ENCODE measurements at regions not wholly inside any gene's neighbourhood (a gene's known extent, or its start where the extent isn't known, plus 50 kb on each side); places are given as distances from the start of the nearest gene placed in this dataset.

GRCh38 chr4:187075514-187075913 is 351.9 kb upstream of the FAT1 start:
- no peaks in the 10 kb centered on the region for H3K9me3 ChIP-seq
- no peak overlapping the region for H3K4me3 ChIP-seq
- in situ Hi-C loops (cut with MboI; ENCODE audit: low pct_ligation_motif_present in 1 of 4, low pct_unique_long_range_greater_than_20kb in 1 of 4, low sequenced_read_pairs in 3 of 4), result no loop called here
- TF ChIP-seq POLR2A (IDR thresholded peaks at IDR 0.05) (no peak), CTCF (IDR thresholded peaks at IDR 0.05) (no peak), EP300 (IDR thresholded peaks at IDR 0.05; ENCODE audit: low read depth) (no peak), POLR2AphosphoS5 (IDR thresholded peaks at IDR 0.05) (no peak)
- no peaks in the 10 kb centered on the region for H3K27me3 ChIP-seq
- DNase-seq, result no peak
- H3K27ac ChIP-seq, result no peak overlapping the region
- WGBS, 2 donors (ENCODE audit: low coverage in 1 of 2), result 76 to 78% methylated on average over 4 of the region's 4 CpGs
- no peaks in the 10 kb centered on the region for H3K4me1 ChIP-seq
- intact Hi-C loops (cut with DNase I; ENCODE audit: low total_unique reads), result no loop called here
- H3K36me3 ChIP-seq, result no peaks in the 10 kb centered on the region

DNA sequence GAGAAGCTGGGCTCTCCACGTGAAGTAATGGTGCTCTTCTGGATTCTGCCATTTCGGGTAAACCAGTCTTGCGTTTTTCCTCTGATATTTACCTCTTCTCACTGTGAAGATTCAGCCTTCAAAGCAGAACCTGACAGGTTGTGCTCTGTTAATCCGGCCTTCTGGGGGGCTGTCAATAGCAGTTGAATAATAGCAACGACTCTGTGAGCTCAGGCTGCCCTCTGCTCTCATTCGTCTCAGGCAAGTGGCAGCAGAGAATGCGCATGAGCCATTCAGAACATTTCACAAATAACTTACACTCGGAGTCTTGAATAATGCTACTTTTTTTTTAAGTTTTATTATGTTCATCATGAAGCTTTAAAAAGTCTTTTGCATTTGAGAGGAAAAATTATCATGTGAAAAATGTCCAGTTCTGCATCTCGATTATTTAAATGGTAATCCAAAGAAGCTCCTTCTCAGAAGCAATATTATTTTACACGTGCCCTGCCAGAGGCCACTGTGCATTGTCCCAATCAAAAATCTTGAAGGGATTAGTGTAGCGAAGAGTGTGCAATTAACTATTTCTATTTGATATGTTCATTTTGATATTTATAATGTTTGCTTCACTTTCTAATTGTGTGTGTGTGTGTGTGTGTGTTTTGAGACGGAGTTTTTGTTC is 354.2 kb upstream of the FAT1 start:
- Histone ChIP-seq H3K27me3 (no peaks in the 10 kb centered on the region), H3K9me3 (no peaks in the 10 kb centered on the region), H3K4me1 (no peaks in the 10 kb centered on the region), H3K27ac (no peak overlapping the region), H3K36me3 (no peaks in the 10 kb centered on the region), H3K4me3 (no peak overlapping the region)
- no peak for DNase-seq
- 60 to 78% methylated on average over 8 to 12 of the region's 12 CpGs for WGBS, 2 donors (ENCODE audit: low coverage in 1 of 2)
- intact Hi-C loops (cut with DNase I; ENCODE audit: low total_unique reads) (no loop called here), in situ Hi-C loops (cut with MboI; ENCODE audit: low pct_ligation_motif_present in 1 of 4, low pct_unique_long_range_greater_than_20kb in 1 of 4, low sequenced_read_pairs in 3 of 4) (no loop called here)
- TF ChIP-seq POLR2AphosphoS5 (IDR thresholded peaks at IDR 0.05) (no peak), EP300 (IDR thresholded peaks at IDR 0.05; ENCODE audit: low read depth) (no peak), POLR2A (IDR thresholded peaks at IDR 0.05) (no peak), CTCF (IDR thresholded peaks at IDR 0.05) (no peak)

GRCh38 chr4:187084701-187085100 is 361.0 kb upstream of the FAT1 start:
- in situ Hi-C loops (cut with MboI; ENCODE audit: low pct_ligation_motif_present in 1 of 4, low pct_unique_long_range_greater_than_20kb in 1 of 4, low sequenced_read_pairs in 3 of 4), result no loop called here
- intact Hi-C loops (cut with DNase I; ENCODE audit: low total_unique reads), result no loop called here
- 62 to 81% methylated on average over 4 of the region's 4 CpGs for WGBS, 2 donors (ENCODE audit: low coverage in 1 of 2)
- TF ChIP-seq CTCF (IDR thresholded peaks at IDR 0.05), result no peak
- TF ChIP-seq POLR2A (IDR thresholded peaks at IDR 0.05), result no peak
- TF ChIP-seq POLR2AphosphoS5 (IDR thresholded peaks at IDR 0.05), result no peak
- TF ChIP-seq EP300 (IDR thresholded peaks at IDR 0.05; ENCODE audit: low read depth), result no peak
- no peaks in the 10 kb centered on the region for H3K4me1 ChIP-seq
- H3K4me3 ChIP-seq, result no peak overlapping the region
- H3K9me3 ChIP-seq, result no peaks in the 10 kb centered on the region
- no peak overlapping the region for H3K27ac ChIP-seq
- H3K27me3 ChIP-seq, result no peaks in the 10 kb centered on the region
- H3K36me3 ChIP-seq, result no peaks in the 10 kb centered on the region
- no peak for DNase-seq

GRCh38 chr4:187085339-187085738 is 361.7 kb upstream of the FAT1 start:
- Histone ChIP-seq H3K4me1 (no peaks in the 10 kb centered on the region), H3K4me3 (no peak overlapping the region), H3K27ac (no peak overlapping the region), H3K9me3 (no peaks in the 10 kb centered on the region), H3K27me3 (no peaks in the 10 kb centered on the region), H3K36me3 (no peaks in the 10 kb centered on the region)
- no peak for TF ChIP-seq POLR2AphosphoS5 (IDR thresholded peaks at IDR 0.05)
- TF ChIP-seq EP300 (IDR thresholded peaks at IDR 0.05; ENCODE audit: low read depth), result no peak
- TF ChIP-seq POLR2A (IDR thresholded peaks at IDR 0.05), result no peak
- no peak for TF ChIP-seq CTCF (IDR thresholded peaks at IDR 0.05)
- intact Hi-C loops (cut with DNase I; ENCODE audit: low total_unique reads) (no loop called here), in situ Hi-C loops (cut with MboI; ENCODE audit: low pct_ligation_motif_present in 1 of 4, low pct_unique_long_range_greater_than_20kb in 1 of 4, low sequenced_read_pairs in 3 of 4) (no loop called here)
- 90 to 97% methylated on average over 3 of the region's 3 CpGs for WGBS, 2 donors (ENCODE audit: low coverage in 1 of 2)
- no peak for DNase-seq

Data from transverse colon (tissue), 4 donors.